IMR-90 (cell line): ENCODE measurements at regions not wholly inside any gene's neighbourhood (a gene's known extent, or its start where the extent isn't known, plus 50 kb on each side); places are given as distances from the start of the nearest gene placed in this dataset.

Experiments
- ATAC-seq: fragments of 200-7000 bp; cut with Tn5 transposase; 2 replicates; pipeline ENCODE4 v1.9.1; 2020; ENCODE audit warnings: low read depth, mild to moderate bottlenecking, moderate library complexity
- BruUV-seq: library from RNA; stranded (reverse); fragments of 400-500 nt; replicated peaks from 2 replicates; lab custom pipeline; 2021; lab: Mats Ljungman, UMichigan
- CTCF ChIA-PET: fragments of 300-600 bp; formaldehyde crosslinking; extraction: SDS; loops from one replicate; lab custom pipeline; 2021; ENCODE audit warnings: antibody characterized with exemption; lab: Yijun Ruan, JAX
- POLR2A ChIA-PET: fragments of 300-600 bp; sonication (Branson Sonifier 250); formaldehyde crosslinking; loops from one replicate; lab custom pipeline; 2022; ENCODE audit warnings: antibody characterized with exemption; ENCODE audit not compliant: unreplicated experiment; lab: Charles Lee
- DNase-seq: peaks from one replicate; pipeline ENCODE4 v3.0.0; 2013
- H2AFZ ChIP-seq: replicated peaks from 2 replicates; pipeline ENCODE3; 2013; ENCODE audit warnings: low read length, mild to moderate bottlenecking; ENCODE audit not compliant: poor library complexity
- H2AK5ac ChIP-seq: 2 replicates; pipeline ENCODE4 v1.6.1; 2013; ENCODE audit warnings: low read depth, low read length, inconsistent platforms
- H2AK9ac ChIP-seq: replicated peaks from 2 replicates; pipeline ENCODE3; 2013; ENCODE audit warnings: mild to moderate bottlenecking, low read depth, low read length, moderate library complexity; ENCODE audit not compliant: poor library complexity
- H2BK120ac ChIP-seq: 2 replicates; pipeline ENCODE4 v1.6.1; 2013; ENCODE audit warnings: low read depth, low read length, inconsistent platforms
- H2BK15ac ChIP-seq: 3 replicates; pipeline ENCODE4 v1.6.1; 2013; ENCODE audit warnings: low read depth, low read length, inconsistent platforms
- H2BK20ac ChIP-seq: 2 replicates; pipeline ENCODE4 v1.6.1; 2013; ENCODE audit warnings: low read depth, mild to moderate bottlenecking, inconsistent platforms, low read length, moderate library complexity
- H2BK5ac ChIP-seq: 2 replicates; pipeline ENCODE4 v1.6.1; 2013; ENCODE audit warnings: mild to moderate bottlenecking, low read depth, low read length, inconsistent platforms; ENCODE audit not compliant: poor library complexity, severe bottlenecking
- H3K14ac ChIP-seq: replicated peaks from 2 replicates; pipeline ENCODE4 v1.6.1; 2013; ENCODE audit warnings: low read depth, low read length, inconsistent platforms
- H3K18ac ChIP-seq: 2 replicates; pipeline ENCODE4 v1.6.1; 2013; ENCODE audit warnings: low read depth, low read length, control low read depth
- H3K23ac ChIP-seq: 2 replicates; pipeline ENCODE4 v1.6.1; 2013; ENCODE audit warnings: low read depth, low read length, inconsistent platforms
- H3K27ac ChIP-seq: 2 replicates; pipeline ENCODE4 v1.5.1; 2013; ENCODE audit warnings: mild to moderate bottlenecking, control low read depth, low read length; ENCODE audit not compliant: insufficient read depth
- H3K27me3 ChIP-seq: 2 replicates; pipeline ENCODE4 v1.6.1; 2013; ENCODE audit warnings: low read length; ENCODE audit not compliant: control insufficient read depth, insufficient read depth
- H3K36me3 ChIP-seq: 2 replicates; pipeline ENCODE4 v1.6.1; 2013; ENCODE audit warnings: low read length, mixed read lengths; ENCODE audit not compliant: control insufficient read depth, insufficient read depth
- H3K4ac ChIP-seq: 2 replicates; pipeline ENCODE4 v1.6.1; 2013; ENCODE audit warnings: low read depth, low read length, inconsistent platforms
- H3K4me1 ChIP-seq: 2 replicates; pipeline ENCODE4 v1.6.1; 2013; ENCODE audit warnings: low read length, mixed read lengths; ENCODE audit not compliant: control insufficient read depth, insufficient read depth
- H3K4me2 ChIP-seq: 2 replicates; pipeline ENCODE4 v1.6.1; 2013; ENCODE audit warnings: low read depth, mild to moderate bottlenecking, control low read depth, low read length, moderate library complexity
- H3K4me3 ChIP-seq: 2 replicates; pipeline ENCODE4 v1.5.1; 2013; ENCODE audit warnings: low read depth, mild to moderate bottlenecking, control low read depth, low read length, moderate library complexity; ENCODE audit not compliant: insufficient read depth
- H3K56ac ChIP-seq: 2 replicates; pipeline ENCODE4 v1.6.1; 2013; ENCODE audit warnings: low read length, inconsistent platforms; ENCODE audit not compliant: insufficient read depth; ENCODE audit errors: extremely low read depth
- H3K79me1 ChIP-seq, 2 experiments: 2 replicates each; pipeline ENCODE4 v1.6.1; 2013; ENCODE audit warnings: low read length in 2 of 2, inconsistent platforms in 1 of 2, low read depth in 1 of 2
- H3K9ac ChIP-seq: 2 replicates; pipeline ENCODE4 v1.6.1; 2013; ENCODE audit warnings: low read depth, low read length, control low read depth
- H3K9me1 ChIP-seq: 2 replicates; pipeline ENCODE4 v1.6.1; 2013; ENCODE audit warnings: low read length, inconsistent platforms; ENCODE audit not compliant: insufficient read depth
- H3K9me3 ChIP-seq: 2 replicates; pipeline ENCODE4 v1.6.1; 2013; ENCODE audit warnings: low read length; ENCODE audit not compliant: control insufficient read depth, insufficient read depth
- H4K20me1 ChIP-seq: 2 replicates; pipeline ENCODE4 v1.6.1; 2013; ENCODE audit warnings: low read length, inconsistent platforms; ENCODE audit not compliant: insufficient read depth
- H4K5ac ChIP-seq: 2 replicates; pipeline ENCODE4 v1.6.1; 2013; ENCODE audit warnings: mild to moderate bottlenecking, low read depth, low read length, control low read depth
- H4K8ac ChIP-seq, 2 experiments: 2 replicates each; pipeline ENCODE4 v1.6.1; 2013; ENCODE audit warnings: low read depth in 2 of 2, low read length in 2 of 2, control low read depth in 1 of 2, inconsistent platforms in 1 of 2
- H4K91ac ChIP-seq: 2 replicates; pipeline ENCODE4 v1.6.1; 2013; ENCODE audit warnings: low read depth, low read length, inconsistent platforms; ENCODE audit not compliant: insufficient read depth
- BHLHE40 ChIP-seq: fragments of 150-350 bp; IDR thresholded peaks from 2 replicates; pipeline ENCODE4 v1.6.1; 2016; ENCODE audit warnings: mild to moderate bottlenecking, low read depth, low read length
- CEBPB ChIP-seq: IDR thresholded peaks from 2 replicates; pipeline ENCODE4 v1.6.1; 2012; ENCODE audit warnings: low read depth, low read length, improper control_type of control experiment
- CHD1 ChIP-seq: IDR thresholded peaks from 2 replicates; pipeline ENCODE4 v1.6.1; 2012; ENCODE audit warnings: low read depth, low read length, improper control_type of control experiment
- CTCF ChIP-seq: conservative IDR thresholded peaks from 2 replicates; pipeline ENCODE4 v1.5.1; 2012; ENCODE audit warnings: mild to moderate bottlenecking, low read depth, low read length, improper control_type of control experiment
- ELK1 ChIP-seq: fragments of 150-350 bp; IDR thresholded peaks from 2 replicates; pipeline ENCODE4 v1.6.1; 2016; ENCODE audit warnings: low read depth, mild to moderate bottlenecking, low read length, moderate library complexity, borderline replicate concordance
- FOS ChIP-seq: fragments of 150-350 bp; IDR thresholded peaks from 2 replicates; pipeline ENCODE4 v1.6.1; 2016; ENCODE audit warnings: low read depth, low read length
- MAFK ChIP-seq: IDR thresholded peaks from 2 replicates; pipeline ENCODE4 v1.6.1; 2012; ENCODE audit warnings: low read depth, low read length, improper control_type of control experiment
- MAZ ChIP-seq: IDR thresholded peaks from 2 replicates; pipeline ENCODE4 v1.6.1; 2012; ENCODE audit warnings: low read depth, mild to moderate bottlenecking, low read length, improper control_type of control experiment, moderate library complexity, borderline replicate concordance
- MXI1 ChIP-seq: IDR thresholded peaks from 2 replicates; pipeline ENCODE4 v1.6.1; 2012; ENCODE audit warnings: low read depth, mild to moderate bottlenecking, low read length, moderate library complexity, borderline replicate concordance
- NFE2L2 ChIP-seq: fragments of 150-350 bp; IDR thresholded peaks from 2 replicates; pipeline ENCODE4 v1.6.1; 2016; ENCODE audit warnings: low read depth, mild to moderate bottlenecking, low read length
- POLR2A ChIP-seq: IDR thresholded peaks from 2 replicates; pipeline ENCODE4 v1.6.1; 2012; ENCODE audit warnings: mild to moderate bottlenecking, low read depth, low read length
- RAD21 ChIP-seq: IDR thresholded peaks from 2 replicates; pipeline ENCODE4 v1.6.1; 2012; ENCODE audit warnings: low read length, improper control_type of control experiment
- RCOR1 ChIP-seq: IDR thresholded peaks from 2 replicates; pipeline ENCODE4 v1.6.1; 2012; ENCODE audit warnings: mild to moderate bottlenecking, low read length, improper control_type of control experiment; ENCODE audit not compliant: insufficient replicate concordance
- RFX5 ChIP-seq: IDR thresholded peaks from 2 replicates; pipeline ENCODE4 v1.8.0; 2012; ENCODE audit warnings: low read depth, mild to moderate bottlenecking, low read length, moderate library complexity
- SMC3 ChIP-seq: fragments of 150-350 bp; IDR thresholded peaks from 2 replicates; pipeline ENCODE4 v1.6.1; 2016; ENCODE audit warnings: low read depth, mild to moderate bottlenecking, antibody characterized with exemption, low read length, moderate library complexity
- USF2 ChIP-seq: fragments of 150-350 bp; IDR thresholded peaks from 2 replicates; pipeline ENCODE4 v1.6.1; 2017; ENCODE audit warnings: mild to moderate bottlenecking, antibody characterized with exemption, low read length, low read depth
- dilution Hi-C: fragments of 300-500 bp; cut with HindIII; formaldehyde crosslinking; loops from one replicate; pipeline ENCODE4 v1.14.3; 2018; ENCODE audit warnings: low sequenced_read_pairs; ENCODE audit not compliant: unreplicated experiment
- in situ Hi-C: fragments of 300-500 bp; cut with MboI; formaldehyde crosslinking; loops from 3 replicates; pipeline ENCODE4 v1.14.3; 2019; ENCODE audit warnings: low sequenced_read_pairs, inconsistent platforms, mixed read lengths
- intact Hi-C: fragments of 100-400 bp; cut with micrococcal nuclease; formaldehyde crosslinking; loops from 2 replicates; pipeline ENCODE4 v1.10.0; 2022

GRCh38 chr13:72506706-72507105 is 220.7 kb downstream of the MZT1 start:
- Histone ChIP-seq H2AFZ (no peak overlapping the region), H2BK15ac (no peak overlapping the region), H4K8ac (no peak overlapping the region), H2AK5ac (no peak overlapping the region), H3K9me3 (no peaks in the 10 kb centered on the region), H4K20me1 (no peaks in the 10 kb centered on the region), H3K9me1 (no peaks in the 10 kb centered on the region), H3K14ac (no peak overlapping the region), H3K27me3 (no peaks in the 10 kb centered on the region), H3K23ac (no peak overlapping the region), H3K4ac (no peak overlapping the region), H3K56ac (no peak overlapping the region), H3K9ac (no peak overlapping the region), H3K36me3 (no peaks in the 10 kb centered on the region), H3K27ac (no peak overlapping the region), H3K4me1 (no peaks in the 10 kb centered on the region), H2AK9ac (no peak overlapping the region), H4K5ac (no peak overlapping the region), H2BK120ac (no peak overlapping the region), H3K18ac (no peak overlapping the region), H3K4me2 (no peak overlapping the region), H2BK20ac (no peak overlapping the region), H2BK5ac (no peak overlapping the region), H3K4me3 (no peak overlapping the region), H4K91ac (no peak overlapping the region), H3K79me1 (no peaks in the 10 kb centered on the region)
- BruUV-seq: no TSS peak
- in situ Hi-C loops (no loop called here), intact Hi-C loops (no loop called here), dilution Hi-C loops (no loop called here)
- ChIA-PET CTCF (no interaction called here), POLR2A (no interaction called here)
- TF ChIP-seq CEBPB (no peak), ELK1 (no peak), CHD1 (no peak), SMC3 (no peak), MAFK (no peak), MAZ (no peak), RAD21 (no peak), FOS (no peak), NFE2L2 (no peak), BHLHE40 (no peak), RFX5 (no peak), CTCF (no peak), MXI1 (no peak), POLR2A (no peak), RCOR1 (no peak), USF2 (no peak)
- no peak for DNase-seq
- no peak for ATAC-seq
